HG02642 (cell line): ENCODE measurements at regions not wholly inside any gene's neighbourhood (a gene's known extent, or its start where the extent isn't known, plus 50 kb on each side); places are given as distances from the start of the nearest gene placed in this dataset.
"Not testable (repeated sequence)": the region's sequence is repeated elsewhere in the genome, so short reads cannot be mapped to it uniquely, and the experiment has no call there.

ENCODE experiments used
- ATAC-seq: cut with Tn5 transposase; IDR thresholded peaks from one replicate; pipeline ENCODE4 v1.9.1; 2021; ENCODE audit warnings: mild to moderate bottlenecking; ENCODE audit not compliant: unreplicated experiment, poor library complexity

DNA sequence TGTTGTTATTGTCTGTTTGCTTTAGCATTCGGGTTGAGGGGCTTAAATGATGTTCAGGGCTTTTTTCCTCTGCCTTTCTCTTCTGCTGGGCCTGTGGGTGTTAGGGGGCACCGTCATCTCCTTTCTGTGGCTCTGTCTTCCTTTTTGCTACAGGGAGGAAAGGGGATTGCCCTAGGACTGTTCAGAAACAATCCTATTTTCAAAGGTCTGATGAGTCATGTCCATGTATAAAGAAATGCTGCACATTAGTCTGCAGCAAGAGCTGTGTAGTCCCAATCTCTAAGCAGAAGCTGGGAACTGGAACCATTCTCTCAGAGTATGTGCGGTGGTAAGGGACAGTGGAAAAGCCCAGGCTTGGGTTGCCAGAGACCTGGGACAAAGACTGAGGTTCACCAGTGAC lies 462.3 kb downstream of the OMA1 start:
- ATAC-seq: no peak

DNA sequence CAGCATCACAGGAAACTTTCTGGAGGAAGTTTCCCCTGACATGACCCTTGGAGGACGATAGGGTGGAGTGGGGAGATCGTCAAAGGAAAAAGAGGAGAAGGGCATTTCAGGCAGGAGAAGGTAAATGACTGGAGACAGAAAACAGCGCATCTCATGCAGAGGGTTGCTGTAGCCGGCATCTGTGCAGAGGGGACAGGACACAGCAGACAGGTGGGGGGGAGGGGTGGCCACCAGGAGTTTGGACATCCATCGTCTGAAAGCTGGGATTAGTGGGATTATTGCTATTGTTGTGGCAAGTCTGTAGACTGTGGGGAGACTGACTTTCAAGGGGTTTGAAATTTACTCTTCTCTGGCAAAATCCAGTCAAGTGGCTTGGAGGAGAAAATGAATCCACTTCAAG lies 463.9 kb downstream of the OMA1 start:
- no peak for ATAC-seq

DNA sequence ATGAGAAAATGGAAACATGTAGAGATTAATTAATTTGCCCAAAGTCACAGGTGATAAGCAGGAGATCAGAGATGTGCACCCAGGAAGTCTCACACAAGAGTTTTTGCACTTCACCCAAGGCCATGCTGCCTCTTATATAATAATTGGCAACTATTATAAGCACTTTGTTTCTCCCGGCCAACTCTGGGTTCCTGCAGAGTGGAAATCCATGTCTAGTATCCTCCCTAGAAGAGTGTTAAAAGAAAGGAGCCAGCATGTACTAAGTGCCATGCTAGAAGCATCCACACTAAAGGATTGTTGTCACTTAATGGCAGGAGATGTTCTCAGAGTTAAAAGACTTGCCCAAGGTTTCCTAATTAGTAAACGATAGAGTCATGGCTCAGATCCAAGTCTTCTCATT lies 470.3 kb downstream of the OMA1 start:
- ATAC-seq: no peak

GRCh38 chr1:58075188-58075578 lies 471.3 kb downstream of the OMA1 start:
- no peak for ATAC-seq

DNA sequence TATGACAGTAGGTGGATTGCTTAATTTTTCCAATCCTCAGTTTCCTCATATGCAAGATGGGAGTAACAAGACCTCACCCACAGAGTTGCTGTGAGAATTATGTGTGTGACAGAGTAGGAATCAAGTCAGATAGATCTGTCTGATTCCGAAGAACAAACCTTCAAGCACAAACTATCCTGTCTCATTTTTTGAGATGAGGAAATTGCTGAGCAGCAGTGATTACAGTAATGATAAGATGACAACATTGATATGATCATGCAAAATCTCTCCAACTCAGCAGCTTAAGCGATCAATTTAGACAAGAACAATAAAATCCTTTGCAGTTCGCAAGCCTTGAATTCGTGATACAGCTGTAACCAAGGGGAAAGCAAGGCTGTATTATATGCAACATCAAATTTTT lies 474.1 kb downstream of the OMA1 start:
- no peak for ATAC-seq

GRCh38 chr1:58067082-58067481 lies 479.4 kb downstream of the OMA1 start:
- ATAC-seq: no peak

- no peak for ATAC-seq
Measured at GRCh38 chr1:58065520-58065919, 481.0 kb downstream of the OMA1 start.

- ATAC-seq: no peak
Measured at GRCh38 chr1:58064166-58064565, 482.4 kb downstream of the OMA1 start.

DNA sequence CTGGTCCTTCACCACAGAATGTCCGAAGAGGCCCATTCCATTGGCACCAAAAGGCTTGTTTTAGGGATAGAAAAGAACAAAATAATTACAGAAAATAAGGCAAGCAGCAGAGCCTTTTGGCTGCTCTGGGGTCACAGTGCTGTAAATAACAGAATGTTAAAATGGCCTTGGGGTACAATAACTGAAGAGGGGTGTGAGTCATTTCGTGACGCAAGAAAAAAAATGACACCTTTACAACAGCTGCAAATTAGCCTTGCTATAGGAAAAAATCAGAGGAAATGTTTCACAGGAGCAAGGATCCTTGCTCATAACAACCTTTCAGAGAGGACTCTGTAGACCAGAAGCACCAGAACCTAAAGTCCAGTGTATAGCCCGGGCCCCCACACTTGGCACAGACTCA lies 483.4 kb downstream of the OMA1 start:
- ATAC-seq: no peak

DNA sequence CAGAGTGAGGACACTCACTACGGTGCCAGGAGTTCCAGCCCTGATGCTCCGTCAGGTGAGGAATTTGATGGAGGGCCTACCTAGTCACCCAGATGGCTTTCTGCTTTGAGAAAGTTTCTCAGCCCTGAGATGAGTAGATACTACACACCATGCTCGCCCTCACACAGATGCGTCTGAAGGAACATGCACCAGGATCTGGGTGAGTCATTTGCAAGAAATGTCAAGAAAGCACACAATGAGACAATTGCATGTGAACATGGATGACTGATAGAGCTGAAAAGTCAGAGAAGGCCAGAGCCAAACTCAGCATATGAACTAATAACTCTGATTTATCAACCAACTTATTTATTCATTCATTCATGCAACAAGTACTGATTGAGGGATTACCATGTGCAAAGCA lies 483.9 kb downstream of the OMA1 start:
- ATAC-seq: no peak

DNA sequence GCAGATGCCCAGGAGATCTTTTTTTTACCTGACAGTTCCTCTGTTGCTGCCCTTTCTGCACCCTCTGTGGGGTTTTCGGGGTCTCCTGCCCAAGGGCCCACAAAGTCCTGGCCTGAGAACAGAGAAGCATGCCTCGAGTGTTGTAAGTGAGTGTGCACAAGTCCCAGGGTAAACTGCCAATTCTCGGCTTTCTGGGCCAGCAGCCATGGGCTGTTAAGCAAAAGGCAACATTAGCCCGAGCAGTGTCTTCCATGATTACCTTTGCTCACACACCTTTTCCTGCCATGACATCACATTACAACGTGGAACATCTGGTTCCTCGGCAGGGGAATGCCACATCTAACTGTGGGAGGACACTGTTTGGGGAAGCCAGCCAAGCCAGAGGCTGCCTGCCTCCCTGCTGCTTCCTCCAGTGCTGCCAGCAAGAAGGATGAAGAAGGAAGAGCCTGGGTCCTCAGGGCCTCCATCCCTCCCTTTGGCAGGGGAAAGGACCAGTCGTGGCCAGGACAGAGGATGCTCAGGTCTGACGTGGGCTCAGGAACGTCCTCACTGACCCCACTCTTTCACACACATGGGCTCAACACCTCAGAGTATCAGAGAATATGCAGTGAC lies 485.9 kb downstream of the OMA1 start:
- no peak for ATAC-seq

DNA sequence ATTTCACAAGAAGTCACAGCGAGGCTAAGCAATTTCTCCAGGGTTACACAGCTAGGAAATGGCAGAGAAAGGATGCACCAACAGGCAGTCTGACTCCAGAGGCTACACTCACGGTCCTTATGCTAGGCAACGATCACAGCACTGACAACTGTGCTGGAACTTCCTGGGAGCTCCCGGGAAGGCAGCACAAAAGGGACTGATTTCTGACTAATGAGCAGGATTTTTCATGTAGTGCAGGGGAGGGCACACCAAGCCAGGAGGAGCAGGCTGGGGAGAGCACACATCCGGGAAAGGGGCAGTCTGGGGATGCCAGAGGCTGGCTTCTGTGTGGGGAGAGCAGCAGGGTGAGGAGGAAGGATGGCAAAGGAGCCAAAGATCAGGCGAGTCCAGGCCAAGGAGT lies 486.7 kb downstream of the OMA1 start:
- no peak for ATAC-seq

- ATAC-seq: no peak
Measured at GRCh38 chr1:58058323-58058722, 488.2 kb downstream of the OMA1 start.

DNA sequence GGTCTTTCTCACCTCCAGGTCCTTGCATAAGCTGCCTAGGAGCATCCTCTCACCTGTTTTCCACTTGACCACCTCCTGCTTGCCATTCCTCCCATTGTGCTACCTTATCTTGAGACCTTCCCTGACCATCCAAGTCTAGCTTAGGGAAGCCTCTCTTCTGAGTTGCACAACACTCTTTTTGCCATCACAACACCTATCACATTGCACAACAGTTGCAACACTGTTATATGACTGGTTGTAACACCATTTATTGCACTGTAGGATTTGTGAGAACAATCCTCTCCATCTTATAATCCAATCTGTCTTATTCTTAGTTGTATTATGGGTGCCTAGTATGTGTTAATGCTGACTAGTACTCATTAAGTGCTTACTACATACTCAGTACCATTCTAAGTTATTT lies 488.7 kb downstream of the OMA1 start:
- ATAC-seq: no peak

GRCh38 chr1:58051187-58051586 lies 495.3 kb downstream of the OMA1 start:
- ATAC-seq: not testable (repeated sequence)

DNA sequence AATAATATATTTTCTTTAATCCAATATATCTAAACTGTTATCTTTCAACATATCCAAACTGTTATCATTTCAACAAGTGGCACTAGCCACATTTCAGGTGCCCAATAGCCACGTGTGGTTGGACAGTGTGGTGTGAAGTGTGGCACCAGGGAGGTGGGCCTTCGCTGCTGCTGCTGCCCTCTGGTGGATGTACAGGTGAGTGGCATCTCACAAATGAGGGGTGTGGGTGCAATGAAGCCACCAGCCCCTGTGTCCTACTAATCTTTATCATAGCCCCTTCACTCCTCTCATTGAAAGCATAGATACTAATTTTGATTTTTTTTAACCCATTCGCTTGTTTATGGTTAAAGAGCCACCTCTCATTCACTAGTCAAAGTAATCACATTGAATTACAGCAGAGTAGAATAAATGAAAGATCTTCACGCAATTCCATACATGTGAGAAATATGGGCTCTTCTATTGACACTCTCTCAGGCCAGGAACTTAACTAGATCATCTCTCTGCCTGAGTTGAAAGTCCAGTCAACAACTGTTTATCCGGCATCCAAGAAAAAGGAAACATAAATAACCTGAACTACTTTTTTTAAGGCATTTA lies 499.2 kb downstream of the OMA1 start:
- peak; percentile 76 for ATAC-seq

GRCh38 chr1:58045094-58045705 lies 501.3 kb downstream of the OMA1 start:
- ATAC-seq: no peak

GRCh38 chr1:58041621-58042020 lies 504.9 kb downstream of the OMA1 start:
- ATAC-seq: no peak

- no peak for ATAC-seq
Measured at GRCh38 chr1:58038574-58038973, 508.0 kb downstream of the OMA1 start.

DNA sequence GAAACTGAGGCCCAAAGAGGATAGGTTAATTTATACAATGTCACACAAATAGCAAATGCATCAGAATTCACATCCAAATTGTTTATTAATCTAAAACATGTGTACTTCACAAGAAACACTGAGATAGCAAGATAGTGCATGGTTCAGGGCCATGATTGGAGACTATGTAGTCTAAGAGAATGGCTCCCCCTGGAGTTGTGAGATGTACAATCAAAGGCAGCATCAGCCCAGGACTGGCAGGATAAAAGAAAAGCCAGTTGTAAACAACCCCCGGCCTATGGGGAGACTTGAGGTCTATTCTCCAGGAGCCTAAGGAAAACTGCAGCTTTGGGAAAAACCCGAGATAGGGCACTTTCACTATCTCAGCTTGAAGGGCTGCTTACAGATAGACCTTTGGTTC lies 511.0 kb downstream of the OMA1 start:
- ATAC-seq: no peak

GRCh38 chr1:58033311-58033710 lies 513.2 kb downstream of the OMA1 start:
- ATAC-seq: no peak

DNA sequence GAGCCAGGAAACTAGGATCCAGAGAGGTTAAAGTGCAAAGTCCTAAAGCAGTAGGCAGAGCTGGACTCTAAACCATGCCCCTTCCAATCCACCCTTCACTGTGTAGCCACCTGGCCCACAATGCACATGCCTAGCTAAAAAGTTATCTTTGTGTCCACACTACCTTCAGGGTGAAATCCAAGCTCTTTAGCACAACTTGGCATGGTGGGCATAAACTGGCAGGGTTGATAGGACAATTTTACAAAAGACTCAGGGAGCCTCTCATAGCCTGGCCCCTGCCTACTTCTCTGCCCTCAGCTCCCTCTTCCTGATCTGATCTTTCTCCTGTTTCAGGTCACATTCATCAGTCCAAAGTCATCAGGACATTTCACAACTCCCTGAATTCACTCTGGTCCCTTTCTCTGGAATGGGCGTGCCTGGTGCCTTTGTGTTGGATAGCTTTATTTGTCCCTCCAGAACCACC lies 513.9 kb downstream of the OMA1 start:
- ATAC-seq: no peak
